Right cardiac atrium (tissue), 5 donors: ENCODE measurements at regions not wholly inside any gene's neighbourhood (a gene's known extent, or its start where the extent isn't known, plus 50 kb on each side); places are given as distances from the start of the nearest gene placed in this dataset.

Experiments
- ATAC-seq, 2 donors: fragments of 200-7000 bp; cut with Tn5 transposase; one replicate each; pipeline versions ENCODE4 v1.8.0 to v1.9.1; 2020; ENCODE audit warnings: moderate library complexity in 2 of 2, mild to moderate bottlenecking in 1 of 2
- DNase-seq, 3 donors: peaks; one replicate each; pipeline ENCODE4 v3.0.0-alpha.2; 2020
- H3K27ac ChIP-seq: one replicate; pipeline ENCODE4 v1.5.1; 2013; ENCODE audit warnings: mild to moderate bottlenecking, low read length, control low read depth, moderate library complexity
- H3K27me3 ChIP-seq: one replicate; pipeline ENCODE4 v1.6.1; 2013; ENCODE audit not compliant: control insufficient read depth, insufficient read depth
- H3K4me1 ChIP-seq: one replicate; pipeline ENCODE4 v1.6.1; 2013; ENCODE audit warnings: low read length; ENCODE audit not compliant: control insufficient read depth, insufficient read depth
- H3K4me3 ChIP-seq: one replicate; pipeline ENCODE4 v1.5.1; 2013; ENCODE audit warnings: low read length, control low read depth
- H3K9me3 ChIP-seq: one replicate; pipeline ENCODE4 v1.6.1; 2013; ENCODE audit warnings: low read length; ENCODE audit not compliant: control insufficient read depth
- WGBS: extraction: QIAGEN DNeasy Blood & Tissue Kit; methylation state at CpG from one replicate; pipeline ENCODE4 v1.1.7; 2013; 5-methylcytosine and 5-hydroxymethylcytosine counted together
- intact Hi-C, 4 donors: fragments of 100-400 bp; cut with DNase I; formaldehyde crosslinking; loops; one replicate each; pipeline versions ENCODE4 v1.11.0 to v1.14.0; 2022 to 2023
- donor health status: healthy with polysubstance abuse.
- donor health status: DM: no; HTN: yes; CAD: no.
- donor health status: DM: no; HTN: no; CAD: no.
- donor health status: DM: no; HTN: yes; CAD: no; lungs with severe emphysema.
- donor health status: DM: yes; HTN: yes; CAD: no.

- intact Hi-C loops = no loop called here
- Histone ChIP-seq H3K9me3 (no peaks in the 10 kb centered on the region), H3K27ac (no peak overlapping the region), H3K4me1 (no peaks in the 10 kb centered on the region), H3K27me3 (no peaks in the 10 kb centered on the region), H3K4me3 (no peak overlapping the region)
- DNase-seq = no peak
- WGBS = 70% methylated on average over 7 of the region's 7 CpGs
- no peak for ATAC-seq
These were observed 201.0 kb upstream of the TNRC6C start for GRCh38 chr17:77757561-77757898.

GRCh38 chr17:77763023-77763422 is 195.5 kb upstream of the TNRC6C start:
- no peaks in the 10 kb centered on the region for H3K27me3 ChIP-seq
- H3K4me3 ChIP-seq = no peak overlapping the region
- whole genome bisulfite sequencing = 73% methylated on average over 6 of the region's 6 CpGs
- no peaks in the 10 kb centered on the region for H3K9me3 ChIP-seq
- no peak overlapping the region for H3K27ac ChIP-seq
- intact Hi-C loops = no loop called here
- ATAC-seq (no peak), DNase-seq (no peak)
- no peaks in the 10 kb centered on the region for H3K4me1 ChIP-seq

- H3K9me3 ChIP-seq = no peaks in the 10 kb centered on the region
- WGBS = 60% methylated on average over 5 of the region's 5 CpGs
- intact Hi-C loops = no loop called here
- DNase-seq (no peak), ATAC-seq (no peak)
- H3K4me1 ChIP-seq = no peaks in the 10 kb centered on the region
- H3K4me3 ChIP-seq = no peak overlapping the region
- no peak overlapping the region for H3K27ac ChIP-seq
- H3K27me3 ChIP-seq = no peaks in the 10 kb centered on the region
These were observed 194.9 kb upstream of the TNRC6C start for GRCh38 chr17:77763575-77763974.

- Histone ChIP-seq H3K27ac (no peak overlapping the region), H3K4me1 (no peaks in the 10 kb centered on the region), H3K4me3 (no peak overlapping the region), H3K9me3 (no peaks in the 10 kb centered on the region), H3K27me3 (no peaks in the 10 kb centered on the region)
- WGBS = 100% methylated on average over 1 of the region's 1 CpG
- DNase-seq (no peak), ATAC-seq (no peak)
- intact Hi-C loops = no loop called here
These were observed 193.2 kb upstream of the TNRC6C start for GRCh38 chr17:77765292-77765691.

- ATAC-seq = no peak
- DNase-seq = no peak
These were observed 191.4 kb upstream of the TNRC6C start for GRCh38 chr17:77767148-77767547.

GRCh38 chr17:77768248-77768852 is 190.2 kb upstream of the TNRC6C start:
- no peak overlapping the region for H3K4me3 ChIP-seq
- no peaks in the 10 kb centered on the region for H3K4me1 ChIP-seq
- DNase-seq = no peak
- H3K9me3 ChIP-seq = no peaks in the 10 kb centered on the region
- no peaks in the 10 kb centered on the region for H3K27me3 ChIP-seq
- intact Hi-C loops = no loop called here
- H3K27ac ChIP-seq = no peak overlapping the region
- no peak for ATAC-seq
- WGBS = 73% methylated on average over 14 of the region's 14 CpGs

More at GRCh38 chr17:77767148-77767547, 191.4 kb upstream of the TNRC6C start:
- H3K4me1 ChIP-seq = no peaks in the 10 kb centered on the region
- no peaks in the 10 kb centered on the region for H3K27me3 ChIP-seq
- intact Hi-C loops = no loop called here
- no peak overlapping the region for H3K4me3 ChIP-seq
- H3K27ac ChIP-seq = no peak overlapping the region
- no peaks in the 10 kb centered on the region for H3K9me3 ChIP-seq

- intact Hi-C loops = no loop called here
- 74% methylated on average over 7 of the region's 7 CpGs for whole genome bisulfite sequencing
These were observed 189.3 kb upstream of the TNRC6C start for GRCh38 chr17:77769215-77769614.

GRCh38 chr17:77769762-77770161 is 188.7 kb upstream of the TNRC6C start:
- DNase-seq = no peak
- no peak overlapping the region for H3K4me3 ChIP-seq
- no peaks in the 10 kb centered on the region for H3K9me3 ChIP-seq
- H3K4me1 ChIP-seq = no peaks in the 10 kb centered on the region
- intact Hi-C loops = loop anchor here in 2 of 4 donors (5.0 to 10.0 kb wide), 2 partner anchors 243 to 245 kb away; no protein-coding TSS in a partner anchor
- ATAC-seq = no peak
- H3K27me3 ChIP-seq = no peaks in the 10 kb centered on the region
- H3K27ac ChIP-seq = no peak overlapping the region
- WGBS = 82% methylated on average over 11 of the region's 11 CpGs

More at GRCh38 chr17:77769215-77769614, 189.3 kb upstream of the TNRC6C start:
- Histone ChIP-seq H3K9me3 (no peaks in the 10 kb centered on the region), H3K27me3 (no peaks in the 10 kb centered on the region), H3K4me1 (no peaks in the 10 kb centered on the region), H3K4me3 (no peak overlapping the region), H3K27ac (no peak overlapping the region)
- DNase-seq (no peak), ATAC-seq (no peak)

GRCh38 chr17:77770331-77771105 is 188.0 kb upstream of the TNRC6C start:
- H3K4me3 ChIP-seq = no peak overlapping the region
- ATAC-seq (peak; percentile 58 to 62), DNase-seq (peak; percentile 62 to 77 (median 73))
- H3K27me3 ChIP-seq = no peaks in the 10 kb centered on the region
- H3K9me3 ChIP-seq = no peaks in the 10 kb centered on the region
- intact Hi-C loops = loop anchor here in 2 of 4 donors (5.0 to 10.0 kb wide), 2 partner anchors 242 to 244 kb away; no protein-coding TSS in a partner anchor
- no peaks in the 10 kb centered on the region for H3K4me1 ChIP-seq
- 78% methylated on average over 17 of the region's 17 CpGs for WGBS
- no peak overlapping the region for H3K27ac ChIP-seq

- DNase-seq (no peak), ATAC-seq (no peak)
- WGBS = 90% methylated on average over 14 of the region's 14 CpGs
- no peaks in the 10 kb centered on the region for H3K27me3 ChIP-seq
- no peak overlapping the region for H3K27ac ChIP-seq
- intact Hi-C loops = loop anchor here in 2 of 4 donors (5.0 to 10.0 kb wide), 2 partner anchors 241 to 244 kb away; no protein-coding TSS in a partner anchor
- H3K4me3 ChIP-seq = no peak overlapping the region
- no peaks in the 10 kb centered on the region for H3K9me3 ChIP-seq
- H3K4me1 ChIP-seq = no peaks in the 10 kb centered on the region
These were observed 187.4 kb upstream of the TNRC6C start for GRCh38 chr17:77771145-77771544.

- Histone ChIP-seq H3K27ac (no peak overlapping the region), H3K4me3 (no peak overlapping the region), H3K27me3 (no peaks in the 10 kb centered on the region), H3K4me1 (no peaks in the 10 kb centered on the region), H3K9me3 (no peaks in the 10 kb centered on the region)
- WGBS = 89% methylated on average over 9 of the region's 9 CpGs
- no peak for ATAC-seq
- DNase-seq = no peak
- intact Hi-C loops = loop anchor here in 2 of 4 donors (5.0 to 10.0 kb wide), 2 partner anchors 241 to 243 kb away; no protein-coding TSS in a partner anchor
These were observed 186.9 kb upstream of the TNRC6C start for GRCh38 chr17:77771587-77771986.
